Ovary (tissue), 7 donors: ENCODE measurements at regions not wholly inside any gene's neighbourhood (a gene's known extent, or its start where the extent isn't known, plus 50 kb on each side); places are given as distances from the start of the nearest gene placed in this dataset.

Source experiments
- DNase-seq, 5 donors: peaks; one replicate each; pipeline ENCODE4 v3.0.0-alpha.2; 2019 to 2020
- H3K27ac ChIP-seq, 2 donors: fragments of 200-600 bp; one replicate each; pipeline versions ENCODE4 v1.5.1 to v1.8.0; 2019 to 2022
- H3K27me3 ChIP-seq: fragments of 200-600 bp; one replicate; pipeline ENCODE4 v1.8.0; 2022
- H3K36me3 ChIP-seq: fragments of 200-600 bp; sonication (generic); one replicate; pipeline ENCODE4 v1.5.1; 2019
- H3K4me1 ChIP-seq: one replicate; pipeline ENCODE4 v1.8.1; 2013; ENCODE audit warnings: mild to moderate bottlenecking, moderate library complexity; ENCODE audit not compliant: insufficient read depth
- H3K4me3 ChIP-seq: fragments of 200-600 bp; sonication (generic); one replicate; pipeline ENCODE4 v1.5.1; 2017
- H3K9me3 ChIP-seq, 2 donors: fragments of 200-600 bp in 1 of 2; sonication (generic) in 1 of 2; one replicate each; pipeline versions ENCODE4 v1.5.1 to v1.8.1; 2013 to 2019; ENCODE audit warnings: mild to moderate bottlenecking in 1 of 2, moderate library complexity in 1 of 2
- CTCF ChIP-seq, 3 donors: fragments of 450-650 bp in 2 of 3; fragments of 200-600 bp in 1 of 3; IDR thresholded peaks; one replicate each; pipeline versions ENCODE4 v1.5.1 to v1.8.0; 2016 to 2022; ENCODE audit warnings: antibody characterized with exemption in 3 of 3, mild to moderate bottlenecking in 1 of 3
- EP300 ChIP-seq: sonication (generic); formaldehyde crosslinking; IDR thresholded peaks from one replicate; pipeline ENCODE4 v1.6.1; 2017; ENCODE audit warnings: antibody characterized with exemption
- POLR2A ChIP-seq: fragments of 450-650 bp; IDR thresholded peaks from one replicate; pipeline ENCODE4 v1.6.1; 2017; ENCODE audit warnings: antibody characterized with exemption, mild to moderate bottlenecking, moderate library complexity
- WGBS, 3 donors: extraction: QIAGEN DNeasy Blood & Tissue Kit in 1 of 3; methylation state at CpG; one replicate each; pipeline versions ENCODE4 v1.1.5 to v1.1.7; 2013 to 2017; 5-methylcytosine and 5-hydroxymethylcytosine counted together
- intact Hi-C, 4 donors: fragments of 100-400 bp; cut with DNase I; formaldehyde crosslinking; loops; one replicate each; pipeline versions ENCODE4 v1.11.0 to v1.15.1; 2022 to 2023
- donor health status: DM: no; HTN: no; CAD: no; lungs with moderate emphysema.
- donor health status: DM: no; HTN: no; CAD: no.
- donor health status: Bipolar disorder and iron deficiency.
- donor health status: DM: no; HTN: no; CAD: no.
- donor health status: DM: yes; HTN: yes; CAD: no.

GRCh38 chr2:6471419-6471818, 394.3 kb downstream of the CMPK2 start:
- 87 to 93% (median 89%) methylated on average over 4 of the region's 4 CpGs for WGBS, 3 donors
- no peak for TF ChIP-seq CTCF (IDR thresholded peaks at IDR 0.05)
- no peak for TF ChIP-seq POLR2A
- TF ChIP-seq EP300 = no peak
- DNase-seq = no peak
- Histone ChIP-seq H3K27me3 (no peaks in the 10 kb centered on the region), H3K27ac (no peak overlapping the region), H3K36me3 (no peaks in the 10 kb centered on the region), H3K4me3 (no peak overlapping the region), H3K4me1 (no peaks in the 10 kb centered on the region), H3K9me3 (no peaks in the 10 kb centered on the region)
- intact Hi-C loops = no loop called here

GRCh38 chr2:6474161-6475140, 391.3 kb downstream of the CMPK2 start:
- no peaks in the 10 kb centered on the region for H3K4me1 ChIP-seq
- no peak overlapping the region for H3K4me3 ChIP-seq
- H3K27me3 ChIP-seq = no peaks in the 10 kb centered on the region
- no peaks in the 10 kb centered on the region for H3K36me3 ChIP-seq
- no peaks in the 10 kb centered on the region for H3K9me3 ChIP-seq
- DNase-seq = no peak
- TF ChIP-seq EP300 (no peak), CTCF (IDR thresholded peaks at IDR 0.05) (no peak), POLR2A (no peak)
- WGBS, 3 donors = 44 to 66% (median 54%) methylated on average over 4 of the region's 4 CpGs
- intact Hi-C loops = no loop called here
- no peak overlapping the region for H3K27ac ChIP-seq

- Histone ChIP-seq H3K27me3 (no peaks in the 10 kb centered on the region), H3K9me3 (no peaks in the 10 kb centered on the region), H3K4me1 (no peaks in the 10 kb centered on the region), H3K36me3 (no peaks in the 10 kb centered on the region), H3K27ac (no peak overlapping the region), H3K4me3 (no peak overlapping the region)
- WGBS, 3 donors = 64 to 82% (median 70%) methylated on average over 4 of the region's 4 CpGs
- DNase-seq = no peak
- TF ChIP-seq POLR2A (no peak), EP300 (no peak), CTCF (IDR thresholded peaks at IDR 0.05) (no peak)
- intact Hi-C loops = no loop called here
Observed at GRCh38 chr2:6475155-6475940, 390.4 kb downstream of the CMPK2 start.

- no peak overlapping the region for H3K4me3 ChIP-seq
- no peaks in the 10 kb centered on the region for H3K36me3 ChIP-seq
- TF ChIP-seq POLR2A (no peak), EP300 (no peak), CTCF (IDR thresholded peaks at IDR 0.05) (no peak)
- H3K27ac ChIP-seq = no peak overlapping the region
- intact Hi-C loops = no loop called here
- H3K9me3 ChIP-seq = no peaks in the 10 kb centered on the region
- H3K27me3 ChIP-seq = no peaks in the 10 kb centered on the region
- no peaks in the 10 kb centered on the region for H3K4me1 ChIP-seq
- 89 to 90% (median 89%) methylated on average over 4 of the region's 4 CpGs for WGBS, 3 donors
- DNase-seq = no peak
Observed at GRCh38 chr2:6480514-6480913, 385.2 kb downstream of the CMPK2 start.
